Endothelial cell of umbilical vein (primary cell): ENCODE measurements at regions not wholly inside any gene's neighbourhood (a gene's known extent, or its start where the extent isn't known, plus 50 kb on each side); places are given as distances from the start of the nearest gene placed in this dataset.

ENCODE experiments used
- BruUV-seq: library from RNA; stranded (reverse); fragments of 400-500 nt; replicated peaks from 2 replicates; lab custom pipeline; 2021; lab: Mats Ljungman, UMichigan
- CTCF ChIA-PET: fragments of 300-600, 350-600 bp; sonication (Branson Sonifier 250); formaldehyde crosslinking; loops from one replicate; lab custom pipeline; 2021; ENCODE audit warnings: antibody characterized with exemption, inconsistent platforms; lab: Charles Lee
- POLR2A ChIA-PET: fragments of 300-600, 350-600 bp; sonication (Branson Sonifier 250); formaldehyde crosslinking; loops from one replicate; lab custom pipeline; 2021; ENCODE audit warnings: antibody characterized with exemption, inconsistent platforms; lab: Charles Lee
- DNase-seq: peaks from one replicate; pipeline ENCODE4 v3.0.0-alpha.2; 2011; ENCODE audit warnings: low read depth, low spot score
- FAIRE-seq: peaks from 2 replicates; lab custom pipeline; 2011; peaks lifted over from hg19 to GRCh38; lab: Jason Lieb, UNC
- H2AFZ ChIP-seq: 2 replicates; pipeline ENCODE4 v1.6.0; 2012; ENCODE audit warnings: low read depth, low read length, control low read depth, inconsistent platforms
- H3K27ac ChIP-seq: 2 replicates; pipeline ENCODE4 v1.5.1; 2011; ENCODE audit warnings: low read depth, mild to moderate bottlenecking, control low read depth, low read length, moderate library complexity; ENCODE audit not compliant: insufficient read depth
- H3K27me3 ChIP-seq, 2 experiments: 2 replicates each; pipeline versions ENCODE4 v1.6.0 to v1.6.1; 2011; ENCODE audit warnings: low read length in 2 of 2, mixed read lengths in 1 of 2; ENCODE audit not compliant: control insufficient read depth in 2 of 2, insufficient read depth in 2 of 2
- H3K36me3 ChIP-seq, 2 experiments: 2 replicates in 1 of 2; 3 replicates in 1 of 2; pipeline ENCODE4 v1.5.1; 2011; ENCODE audit warnings: low read length in 2 of 2, mild to moderate bottlenecking in 1 of 2, moderate library complexity in 1 of 2; ENCODE audit not compliant: control insufficient read depth in 2 of 2, insufficient read depth in 2 of 2; ENCODE audit errors: extremely low read depth in 1 of 2
- H3K4me1 ChIP-seq: 3 replicates; pipeline ENCODE4 v1.5.1; 2011; ENCODE audit warnings: mild to moderate bottlenecking, low read length; ENCODE audit not compliant: control insufficient read depth, insufficient read depth; ENCODE audit errors: extremely low read depth
- H3K4me2 ChIP-seq: 2 replicates; pipeline ENCODE4 v1.6.1; 2011; ENCODE audit warnings: low read length, control low read depth, mixed read lengths; ENCODE audit not compliant: insufficient read depth
- H3K4me3 ChIP-seq, 3 experiments: fragments of 200-600 bp in 1 of 3; sonication (generic), shearing (Covaris generic) in 1 of 3; replicated peaks in 1 of 3; 2 replicates each; pipeline ENCODE4 v1.5.1; 2011 to 2016; ENCODE audit warnings: control low read depth in 3 of 3, low read length in 3 of 3, mild to moderate bottlenecking in 2 of 3, inconsistent platforms in 1 of 3, low read depth in 1 of 3, moderate library complexity in 1 of 3; ENCODE audit not compliant: insufficient read depth in 1 of 3
- H3K79me2 ChIP-seq: 2 replicates; pipeline ENCODE4 v1.6.0; 2012; ENCODE audit warnings: low read length, inconsistent platforms; ENCODE audit not compliant: control insufficient read depth, insufficient read depth
- H3K9ac ChIP-seq: replicated peaks from 2 replicates; pipeline ENCODE3; 2011; ENCODE audit warnings: low read length, control low read depth; ENCODE audit not compliant: insufficient read depth; ENCODE audit errors: extremely low read depth
- H3K9me1 ChIP-seq: replicated peaks from 3 replicates; pipeline ENCODE4 v1.6.0; 2011; ENCODE audit warnings: mild to moderate bottlenecking, low read length; ENCODE audit not compliant: control insufficient read depth, insufficient read depth; ENCODE audit errors: extremely low read depth
- H3K9me3 ChIP-seq: replicated peaks from 2 replicates; pipeline ENCODE4 v1.5.1; 2012; ENCODE audit warnings: low read length, inconsistent platforms; ENCODE audit not compliant: control insufficient read depth, insufficient read depth
- H4K20me1 ChIP-seq: replicated peaks from 2 replicates; pipeline ENCODE3; 2011; ENCODE audit warnings: mild to moderate bottlenecking, low read length; ENCODE audit not compliant: control insufficient read depth, insufficient read depth; ENCODE audit errors: extremely low read depth
- EZH2 ChIP-seq: IDR thresholded peaks from 2 replicates; pipeline ENCODE4 v1.6.1; 2012; ENCODE audit warnings: borderline replicate concordance, low read depth, mild to moderate bottlenecking, moderate library complexity, low read length, inconsistent platforms; ENCODE audit not compliant: severe bottlenecking
- FOS ChIP-seq: IDR thresholded peaks from 2 replicates; pipeline ENCODE4 v1.6.1; 2011; ENCODE audit warnings: mild to moderate bottlenecking, low read length, moderate library complexity, borderline replicate concordance; ENCODE audit not compliant: insufficient read depth
- GATA2 ChIP-seq: IDR thresholded peaks from 2 replicates; pipeline ENCODE4 v1.7.0; 2011; ENCODE audit warnings: low read depth, mild to moderate bottlenecking, moderate library complexity, mixed read lengths, low read length; ENCODE audit not compliant: insufficient read length, insufficient read depth
- JUN ChIP-seq: IDR thresholded peaks from 2 replicates; pipeline ENCODE4 v1.6.1; 2011; ENCODE audit warnings: borderline replicate concordance, low read depth; ENCODE audit not compliant: insufficient read length, insufficient read depth
- MYC ChIP-seq: IDR thresholded peaks from one replicate; pipeline ENCODE4 v1.6.1; 2011; ENCODE audit warnings: mild to moderate bottlenecking, low read depth, low read length
- POLR2A ChIP-seq: IDR thresholded peaks from 2 replicates; pipeline ENCODE4 v1.6.1; 2012; ENCODE audit warnings: low read depth, mild to moderate bottlenecking, control low read depth, low read length
- POLR2AphosphoS5 ChIP-seq: IDR thresholded peaks from 2 replicates; pipeline ENCODE4 v1.6.1; 2012; ENCODE audit warnings: low read depth, mild to moderate bottlenecking, control low read depth, low read length, moderate library complexity; ENCODE audit not compliant: insufficient read depth
- dilution Hi-C: fragments of 300-500 bp; cut with MboI; formaldehyde crosslinking; loops from one replicate; pipeline ENCODE4 v1.15.0; 2019; ENCODE audit warnings: low sequenced_read_pairs; ENCODE audit not compliant: extremely low pct_ligation_motif_present
- intact Hi-C: fragments of 100-400 bp; cut with micrococcal nuclease; formaldehyde crosslinking; loops from one replicate; pipeline ENCODE4 v1.10.0; 2022
- TF ChIP-seq, protein P1 (sequence below), 2 donors: IDR thresholded peaks; 1 replicate in 1 of 2; 2 replicates in 1 of 2; pipeline ENCODE4 v1.5.1; 2011; ENCODE audit warnings: low read length in 2 of 2, mild to moderate bottlenecking in 2 of 2, moderate library complexity in 2 of 2, control low read depth in 1 of 2, inconsistent platforms in 1 of 2, low read depth in 1 of 2; ENCODE audit not compliant: insufficient read depth in 1 of 2; ENCODE audit errors: extremely low read depth in 1 of 2
- TF ChIP-seq, protein P2 (sequence below): IDR thresholded peaks from 2 replicates; pipeline ENCODE4 v1.6.1; 2011; ENCODE audit not compliant: insufficient read depth, insufficient read length

DNA sequence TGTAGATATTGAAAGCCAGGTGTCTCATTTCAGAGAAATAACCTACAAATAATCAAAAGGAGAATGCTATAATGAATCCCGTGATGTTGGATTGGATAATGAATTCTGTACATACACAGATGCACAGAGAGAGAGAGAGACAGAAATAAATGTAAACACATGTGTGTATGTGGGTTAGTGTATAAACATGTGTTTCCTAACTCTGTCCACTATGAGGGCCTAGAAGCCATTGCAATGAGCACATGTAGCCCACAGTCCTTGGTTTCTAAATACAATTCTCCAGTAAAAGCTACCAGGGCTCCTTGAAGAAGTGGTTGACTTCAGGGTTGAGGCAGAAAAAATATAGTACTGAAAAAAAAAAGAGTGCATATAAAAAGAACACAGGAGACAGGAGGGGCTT is 109.5 kb downstream of the INHBB start:
- no peak overlapping the region for H3K4me2 ChIP-seq
- H3K4me3 ChIP-seq = no peak overlapping the region
- no peak overlapping the region for H3K9ac ChIP-seq
- peaks cover 0 to 2% of the 10 kb centered on the region in 2 experiments for H3K27me3 ChIP-seq
- FAIRE-seq (no peak), DNase-seq (no peak)
- BruUV-seq = no TSS peak
- H3K27ac ChIP-seq = no peak overlapping the region
- H3K9me1 ChIP-seq = no peaks in the 10 kb centered on the region
- POLR2A ChIA-PET = no interaction called here
- no peaks in the 10 kb centered on the region for H3K4me1 ChIP-seq
- no peaks in the 10 kb centered on the region for H3K79me2 ChIP-seq
- no peaks in the 10 kb centered on the region for H4K20me1 ChIP-seq
- H2AFZ ChIP-seq = no peak overlapping the region
- dilution Hi-C loops (no loop called here), intact Hi-C loops (no loop called here)
- CTCF ChIA-PET = no interaction called here
- no peaks in the 10 kb centered on the region for H3K36me3 ChIP-seq
- no peaks in the 10 kb centered on the region for H3K9me3 ChIP-seq
- TF ChIP-seq MYC (no peak), EZH2 (no peak), JUN (no peak), POLR2AphosphoS5 (no peak), FOS (no peak), GATA2 (no peak), POLR2A (no peak)
- TF ChIP-seq, protein P1, sequence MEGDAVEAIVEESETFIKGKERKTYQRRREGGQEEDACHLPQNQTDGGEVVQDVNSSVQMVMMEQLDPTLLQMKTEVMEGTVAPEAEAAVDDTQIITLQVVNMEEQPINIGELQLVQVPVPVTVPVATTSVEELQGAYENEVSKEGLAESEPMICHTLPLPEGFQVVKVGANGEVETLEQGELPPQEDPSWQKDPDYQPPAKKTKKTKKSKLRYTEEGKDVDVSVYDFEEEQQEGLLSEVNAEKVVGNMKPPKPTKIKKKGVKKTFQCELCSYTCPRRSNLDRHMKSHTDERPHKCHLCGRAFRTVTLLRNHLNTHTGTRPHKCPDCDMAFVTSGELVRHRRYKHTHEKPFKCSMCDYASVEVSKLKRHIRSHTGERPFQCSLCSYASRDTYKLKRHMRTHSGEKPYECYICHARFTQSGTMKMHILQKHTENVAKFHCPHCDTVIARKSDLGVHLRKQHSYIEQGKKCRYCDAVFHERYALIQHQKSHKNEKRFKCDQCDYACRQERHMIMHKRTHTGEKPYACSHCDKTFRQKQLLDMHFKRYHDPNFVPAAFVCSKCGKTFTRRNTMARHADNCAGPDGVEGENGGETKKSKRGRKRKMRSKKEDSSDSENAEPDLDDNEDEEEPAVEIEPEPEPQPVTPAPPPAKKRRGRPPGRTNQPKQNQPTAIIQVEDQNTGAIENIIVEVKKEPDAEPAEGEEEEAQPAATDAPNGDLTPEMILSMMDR (IDR thresholded peaks at IDR 0.05; ENCODE audit: extremely low read depth in 1 of 2, insufficient read depth in 1 of 2, low read depth in 1 of 2, low read length in 2 of 2) = no peak
- TF ChIP-seq, protein P2, sequence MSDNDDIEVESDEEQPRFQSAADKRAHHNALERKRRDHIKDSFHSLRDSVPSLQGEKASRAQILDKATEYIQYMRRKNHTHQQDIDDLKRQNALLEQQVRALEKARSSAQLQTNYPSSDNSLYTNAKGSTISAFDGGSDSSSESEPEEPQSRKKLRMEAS = no peak
